GM20431 (cell line): ENCODE measurements at regions not wholly inside any gene's neighbourhood (a gene's known extent, or its start where the extent isn't known, plus 50 kb on each side); places are given as distances from the start of the nearest gene placed in this dataset.
"Not testable (repeated sequence)": the region's sequence is repeated elsewhere in the genome, so short reads cannot be mapped to it uniquely, and the experiment has no call there.

Source experiments
- in situ Hi-C: fragments of 300-500 bp; cut with MseI, MboI; formaldehyde crosslinking; loops from one replicate; pipeline ENCODE4 v1.15.0; 2020; ENCODE audit warnings: low sequenced_read_pairs; ENCODE audit not compliant: unreplicated experiment

- in situ Hi-C loops: no loop called here
Measured at GRCh38 chr10:64346389-64346788, 825.2 kb downstream of the REEP3 start.

- in situ Hi-C loops: no loop called here
Measured at GRCh38 chr10:64350665-64351064, 829.5 kb downstream of the REEP3 start.

- in situ Hi-C loops: no loop called here
Measured at GRCh38 chr10:64358907-64359306, 837.7 kb downstream of the REEP3 start.

GRCh38 chr10:64360240-64360639 is 839.0 kb downstream of the REEP3 start:
- in situ Hi-C loops: not testable (repeated sequence)

GRCh38 chr10:64363687-64364086 is 842.5 kb downstream of the REEP3 start:
- in situ Hi-C loops: no loop called here

GRCh38 chr10:64365663-64366062 is 844.5 kb downstream of the REEP3 start:
- in situ Hi-C loops: no loop called here

- in situ Hi-C loops: no loop called here
Measured at GRCh38 chr10:64368298-64368697, 847.1 kb downstream of the REEP3 start.

- in situ Hi-C loops: no loop called here
Measured at GRCh38 chr10:64369885-64370773, 848.9 kb downstream of the REEP3 start.

- in situ Hi-C loops: no loop called here
Measured at GRCh38 chr10:64374346-64374745, 853.1 kb downstream of the REEP3 start.

- in situ Hi-C loops: no loop called here
Measured at GRCh38 chr10:64376167-64376566, 855.0 kb downstream of the REEP3 start.

GRCh38 chr10:64379898-64380297 is 858.7 kb downstream of the REEP3 start:
- in situ Hi-C loops: no loop called here

GRCh38 chr10:64385355-64385754 is 864.2 kb downstream of the REEP3 start:
- in situ Hi-C loops: no loop called here

GRCh38 chr10:64394744-64395143 is 873.5 kb downstream of the REEP3 start:
- in situ Hi-C loops: no loop called here

GRCh38 chr10:64396105-64396708 is 875.0 kb downstream of the REEP3 start:
- in situ Hi-C loops: no loop called here

GRCh38 chr10:64397125-64397524 is 875.9 kb downstream of the REEP3 start:
- in situ Hi-C loops: no loop called here

- in situ Hi-C loops: no loop called here
Measured at GRCh38 chr10:64408391-64409183, 887.4 kb downstream of the REEP3 start.

- in situ Hi-C loops: no loop called here
Measured at GRCh38 chr10:64409349-64409748, 888.1 kb downstream of the REEP3 start.

- in situ Hi-C loops: no loop called here
Measured at GRCh38 chr10:64416011-64416410, 894.8 kb downstream of the REEP3 start.

- in situ Hi-C loops: no loop called here
Measured at GRCh38 chr10:64419461-64419860, 898.3 kb downstream of the REEP3 start.

- in situ Hi-C loops: no loop called here
Measured at GRCh38 chr10:64426745-64427144, 905.5 kb downstream of the REEP3 start.
